NCI-H1417 treated with DMSO at 0.1 percent for 48 hours (cell line): ENCODE measurements at regions not wholly inside any gene's neighbourhood (a gene's known extent, or its start where the extent isn't known, plus 50 kb on each side); places are given as distances from the start of the nearest gene placed in this dataset.
"Not testable (repeated sequence)": the region's sequence is repeated elsewhere in the genome, so short reads cannot be mapped to it uniquely, and the experiment has no call there.

ENCODE experiments used
- DNase-seq: peaks from one replicate; lab custom pipeline; 2025; lab: John Stamatoyannopoulos, UW

DNA sequence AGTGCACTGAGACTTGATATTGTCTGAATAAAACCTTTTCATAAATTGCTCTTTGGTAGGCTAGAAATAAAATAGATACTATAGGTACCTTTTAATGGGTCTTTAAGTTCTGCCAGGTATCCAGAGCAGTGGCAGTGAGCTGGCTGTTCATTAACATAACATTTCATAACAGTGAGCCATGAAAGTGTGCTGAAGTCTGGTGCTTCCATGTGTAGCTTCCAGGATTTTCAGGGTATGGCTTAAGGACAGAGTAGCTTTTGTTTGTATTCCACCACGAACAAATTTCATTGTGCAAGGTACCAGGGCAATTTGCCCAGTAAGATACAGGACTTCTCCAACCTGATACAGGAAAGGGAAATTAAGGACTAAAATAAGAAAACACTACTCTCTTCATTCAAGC, 124.7 kb upstream of the NANOGP8 start:
- DNase-seq = no peak

DNA sequence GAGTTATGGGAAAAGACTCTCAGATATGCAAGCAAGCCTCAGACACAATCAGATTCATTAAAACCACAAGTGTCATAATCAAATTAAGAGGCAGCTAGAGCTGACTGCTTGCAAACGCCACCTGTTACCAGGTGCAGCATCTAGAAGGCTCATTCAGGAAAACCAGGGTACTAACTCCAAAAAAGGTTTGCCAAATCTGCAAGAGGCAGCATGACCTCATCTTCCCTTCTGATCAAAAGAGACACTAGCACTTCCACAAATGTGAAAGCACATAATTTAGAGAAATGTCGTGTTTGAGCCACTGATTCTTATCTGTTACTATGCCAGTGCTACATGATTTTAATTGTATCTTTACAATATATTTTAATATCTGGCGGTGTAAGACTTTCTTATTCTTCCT, 123.3 kb upstream of the NANOGP8 start:
- no peak for DNase-seq

DNA sequence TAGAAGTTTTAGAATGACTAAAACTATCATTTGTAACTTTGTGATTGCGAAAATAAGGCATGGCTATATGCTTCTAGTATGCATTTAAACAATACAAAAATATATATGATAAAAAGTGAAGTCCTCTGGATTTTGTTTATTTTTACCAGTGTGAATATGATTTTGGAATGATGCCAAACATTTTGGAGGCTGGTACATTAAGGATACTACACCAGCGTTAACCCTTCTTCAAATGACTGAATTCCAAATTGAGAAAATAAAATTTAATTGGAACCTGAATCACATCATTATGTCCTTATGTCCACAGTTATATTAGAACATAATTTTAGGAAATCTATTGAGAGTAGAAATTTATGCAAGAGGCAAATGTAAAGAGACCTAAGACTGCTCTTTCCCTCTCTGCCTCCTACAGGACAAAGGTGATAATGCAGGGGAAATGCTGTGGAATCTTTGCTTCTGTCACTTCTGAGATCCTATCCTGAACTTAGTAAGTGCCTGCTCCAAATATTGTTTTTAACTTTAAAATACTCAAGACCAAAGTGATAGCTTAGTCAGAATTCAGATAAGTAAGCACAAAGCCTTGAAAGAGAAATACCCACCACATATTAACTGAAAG, 121.1 kb upstream of the NANOGP8 start:
- no peak for DNase-seq

DNA sequence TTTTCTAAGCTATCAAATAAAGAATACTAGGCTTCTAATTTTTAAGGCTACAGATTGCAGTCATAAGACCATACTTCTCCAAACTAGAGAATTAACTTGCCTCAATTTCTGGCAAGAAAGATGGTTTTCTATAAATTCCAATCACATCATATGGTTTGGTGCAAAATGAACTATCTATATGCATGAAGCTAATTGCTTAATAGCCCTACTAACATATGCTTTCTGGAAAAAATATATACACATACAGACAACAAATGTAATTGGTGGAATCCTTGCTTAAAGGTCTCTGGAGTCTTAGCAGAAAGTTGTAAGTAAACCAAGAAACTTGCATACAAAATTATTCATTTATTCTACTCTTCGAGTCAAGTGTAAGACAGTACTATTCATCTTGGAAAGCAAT, 113.1 kb upstream of the NANOGP8 start:
- DNase-seq = no peak

DNA sequence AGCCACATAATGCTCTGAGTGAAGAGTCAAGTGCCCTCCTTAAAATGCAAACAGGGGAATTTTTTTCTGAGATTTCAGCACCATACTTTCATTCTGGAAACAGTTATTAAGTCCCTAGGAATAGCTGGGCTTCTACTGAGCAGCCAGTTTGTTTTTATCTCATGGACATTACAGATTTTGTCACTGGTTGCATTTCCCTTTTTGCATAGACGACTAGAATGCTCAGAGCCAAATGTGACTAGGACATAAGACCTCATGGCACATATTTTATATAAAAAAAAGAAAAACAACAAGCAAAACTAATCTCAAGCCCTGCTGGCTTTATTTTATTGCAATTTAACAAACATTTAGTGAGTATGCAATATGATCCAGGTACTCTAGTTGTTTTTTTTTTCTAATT, 112.7 kb upstream of the NANOGP8 start:
- no peak for DNase-seq

GRCh38 chr15:35197306-35197705, 112.2 kb upstream of the NANOGP8 start:
- no peak for DNase-seq

- no peak for DNase-seq
Observed at GRCh38 chr15:35196273-35196672, 111.2 kb upstream of the NANOGP8 start.

GRCh38 chr15:35195649-35196048, 110.6 kb upstream of the NANOGP8 start:
- no peak for DNase-seq

DNA sequence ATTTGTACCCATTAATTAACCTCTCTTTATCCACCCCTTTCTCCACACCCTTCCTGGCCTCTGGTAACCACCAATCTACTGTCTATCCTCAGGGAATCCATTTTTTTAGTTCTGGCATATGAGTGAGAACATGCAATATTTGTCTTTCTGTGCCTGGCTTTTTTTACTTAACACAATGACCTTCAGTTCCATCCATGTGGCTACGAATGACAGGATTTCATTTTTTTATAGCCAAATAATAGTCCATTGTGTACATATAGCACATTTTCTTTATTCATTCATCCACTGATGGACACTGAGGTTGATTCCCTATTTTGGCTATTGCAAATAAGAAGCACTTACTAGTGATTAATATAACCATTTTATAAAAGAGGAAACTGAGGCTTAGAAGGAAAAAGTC, 109.9 kb upstream of the NANOGP8 start:
- no peak for DNase-seq

DNA sequence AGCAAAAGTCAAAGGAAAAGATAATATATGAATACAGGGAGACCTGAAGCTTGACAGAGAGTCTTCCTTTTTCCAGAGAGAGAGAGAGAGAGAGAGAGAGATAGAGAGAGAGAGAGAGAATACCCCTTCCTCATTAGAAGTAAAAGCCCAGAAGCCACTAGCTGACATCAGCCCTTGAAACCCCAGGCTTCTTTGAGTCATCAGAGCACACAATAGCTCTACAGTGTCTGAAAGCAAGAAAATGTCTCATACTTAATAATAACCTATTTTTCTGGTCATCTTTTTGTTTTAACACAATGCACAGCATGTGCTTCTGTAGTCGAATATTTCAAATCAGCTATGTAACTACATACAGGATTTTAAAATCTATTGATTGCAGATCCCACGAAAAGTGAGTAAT, 109.2 kb upstream of the NANOGP8 start:
- DNase-seq = no peak

GRCh38 chr15:35191783-35192182, 106.7 kb upstream of the NANOGP8 start:
- no peak for DNase-seq

GRCh38 chr15:35186346-35186745, 101.3 kb upstream of the NANOGP8 start:
- DNase-seq = no peak

DNA sequence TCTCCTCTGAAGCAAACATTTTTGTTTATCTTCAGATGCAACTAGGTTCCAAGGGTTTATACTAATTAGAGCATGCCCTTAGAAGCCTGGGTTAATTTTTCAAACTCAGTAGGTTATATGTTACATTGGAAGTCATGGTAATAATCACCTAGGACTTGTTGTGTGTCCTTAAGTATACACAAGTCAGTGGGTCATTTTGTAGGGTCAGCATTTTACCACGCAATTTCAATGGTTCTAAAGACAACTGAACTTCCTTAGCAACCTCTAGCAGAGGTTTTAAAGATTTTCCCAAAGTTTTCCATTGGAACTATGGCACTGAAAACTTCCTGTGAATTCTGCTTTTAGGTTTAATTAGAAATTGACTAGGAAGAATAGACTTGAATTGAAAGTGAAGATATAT, 99.6 kb upstream of the NANOGP8 start:
- no peak for DNase-seq

DNA sequence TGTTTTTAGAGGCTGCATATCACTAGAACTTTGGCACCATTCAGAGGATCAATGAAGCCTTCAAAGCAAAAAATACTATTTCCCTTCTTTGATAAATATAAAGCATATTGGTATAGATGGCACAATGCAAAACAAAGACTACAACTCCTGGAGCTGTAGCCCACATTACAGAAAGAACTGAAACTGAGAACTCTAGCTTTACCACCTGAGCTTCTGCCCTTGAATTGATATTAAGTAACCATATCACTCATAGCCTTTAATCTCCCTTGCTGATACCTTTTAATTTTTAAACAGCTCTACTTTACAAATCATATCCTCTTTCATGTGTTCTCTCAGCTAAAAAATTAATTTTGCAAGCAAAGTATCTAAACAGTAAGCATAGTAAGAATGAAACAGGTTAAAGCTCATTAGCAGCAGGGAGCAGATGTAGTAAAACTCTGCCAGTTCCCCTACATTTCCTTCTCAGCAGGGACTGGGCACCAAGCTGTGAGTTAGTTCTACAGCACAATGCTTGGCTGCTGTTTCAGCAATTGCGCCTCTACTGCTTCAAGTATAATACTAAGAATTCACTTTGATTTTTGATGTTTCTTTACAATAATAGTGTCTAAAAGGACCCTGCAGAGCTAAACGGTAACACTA, 97.9 kb upstream of the NANOGP8 start:
- DNase-seq = peak; percentile 62

DNA sequence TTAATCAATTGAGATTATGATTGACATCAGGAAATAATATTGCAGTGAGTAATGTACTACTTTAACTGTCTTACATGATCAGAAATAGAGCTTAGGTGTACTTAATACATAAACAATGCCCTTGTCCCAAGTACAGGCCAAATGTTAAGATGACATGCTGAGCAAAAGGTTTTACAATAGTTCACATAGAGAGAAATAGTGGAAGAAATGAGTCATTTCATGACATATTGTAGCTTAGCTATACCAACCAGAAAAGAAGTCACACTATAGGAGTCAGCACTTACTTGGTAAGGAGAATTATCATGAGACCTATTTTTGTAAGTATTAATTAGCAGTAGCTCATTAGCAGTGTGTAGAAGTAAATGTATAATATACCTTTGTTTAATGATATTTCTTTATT, 96.4 kb upstream of the NANOGP8 start:
- DNase-seq = no peak

DNA sequence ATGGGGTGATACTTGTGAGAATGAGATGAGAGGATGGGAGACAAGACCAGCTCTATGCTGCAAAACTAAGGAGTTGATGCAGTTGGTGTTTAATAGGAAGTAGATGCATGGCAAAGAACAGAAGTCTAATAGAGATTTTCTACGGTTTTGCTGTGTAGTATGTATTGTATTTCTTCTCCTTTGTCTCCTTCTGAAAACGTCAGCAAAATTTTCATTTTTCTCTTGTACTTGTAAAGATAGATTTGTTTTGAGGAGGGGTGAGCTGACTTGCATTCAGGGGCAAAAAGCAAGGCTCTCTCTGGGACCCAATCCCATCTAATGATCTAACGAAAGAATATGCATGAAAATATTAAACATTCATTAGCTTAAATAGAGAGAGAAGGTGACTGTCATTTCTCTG, 94.6 kb upstream of the NANOGP8 start:
- DNase-seq = no peak

GRCh38 chr15:35178186-35178585, 93.1 kb upstream of the NANOGP8 start:
- not testable (repeated sequence) for DNase-seq

- DNase-seq = peak; percentile 22
Observed at GRCh38 chr15:35174948-35175347, 89.9 kb upstream of the NANOGP8 start.

GRCh38 chr15:35173444-35174118, 88.5 kb upstream of the NANOGP8 start:
- no peak for DNase-seq

GRCh38 chr15:35170207-35170606, 85.1 kb upstream of the NANOGP8 start:
- no peak for DNase-seq

DNA sequence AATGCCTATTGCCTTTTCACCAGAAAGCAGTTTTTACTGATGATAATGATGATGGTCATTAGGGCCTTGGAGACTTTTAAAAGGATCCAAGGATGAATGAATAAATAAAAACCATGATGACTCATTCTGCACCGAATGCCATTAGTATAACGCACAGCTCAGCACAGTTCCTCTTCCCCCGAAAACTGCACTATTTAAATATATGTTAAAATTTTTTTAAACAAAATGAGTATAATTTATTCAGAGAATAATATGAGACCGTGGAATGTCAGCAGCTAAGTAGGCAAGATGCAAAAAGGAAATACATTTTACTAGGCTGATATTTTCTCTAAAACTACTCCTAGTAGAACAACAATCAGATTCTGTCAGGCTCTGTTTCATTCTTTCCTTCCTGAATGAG, 83.4 kb upstream of the NANOGP8 start:
- no peak for DNase-seq

GRCh38 chr15:35167675-35168074, 82.6 kb upstream of the NANOGP8 start:
- no peak for DNase-seq

DNA sequence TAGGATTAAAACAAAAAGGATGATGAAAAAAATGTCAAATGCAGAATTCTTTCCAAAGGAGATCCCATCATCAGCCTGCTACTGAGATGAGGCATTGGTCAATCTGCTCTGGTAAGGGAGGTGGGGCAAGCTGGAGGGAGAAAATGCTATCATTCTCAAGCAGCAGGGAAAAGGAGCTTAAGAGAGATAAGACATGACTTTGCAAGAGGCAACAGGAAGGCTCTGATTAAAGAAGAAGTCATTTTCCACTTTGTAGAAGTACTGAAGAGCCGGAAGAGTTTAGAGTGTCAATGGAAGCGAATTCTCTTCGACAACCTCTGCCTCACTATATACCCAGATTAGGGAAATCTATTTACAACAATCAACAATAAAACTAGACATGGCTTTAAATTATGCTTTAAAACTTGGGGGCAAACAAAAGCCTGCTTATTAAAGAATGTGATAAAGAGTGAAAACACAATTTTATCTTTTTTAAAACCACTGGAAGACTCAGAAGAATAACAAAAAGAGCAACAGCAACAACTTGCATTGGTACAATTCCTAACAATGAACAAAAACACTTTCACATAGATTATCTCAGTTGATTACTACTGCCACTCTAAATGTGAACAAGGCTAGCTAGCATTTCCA, 81.8 kb upstream of the NANOGP8 start:
- DNase-seq = no peak
